Activated CD8-positive, alpha-beta memory T cell treated with anti-CD3 and anti-CD28 coated beads, Interleukin-2, amount 10 ng/mL, durations not matched to agents 7 days and 5 days (primary cell): ENCODE measurements at regions not wholly inside any gene's neighbourhood (a gene's known extent, or its start where the extent isn't known, plus 50 kb on each side); places are given as distances from the start of the nearest gene placed in this dataset.

Experiments
- ATAC-seq: fragments of 150-1000 bp; cut with Tn5 transposase; one replicate; pipeline ENCODE4 v1.10.0; 2021; ENCODE audit warnings: moderate library complexity
- CTCF ChIA-PET: fragments of 350-600 bp; sonication (Branson Sonifier 250); formaldehyde crosslinking; loops from one replicate; lab custom pipeline; 2021; ENCODE audit warnings: antibody characterized with exemption; lab: Charles Lee
- DNase-seq: peaks from one replicate; pipeline ENCODE4 v3.0.0-alpha.2; 2020
- H3K27ac Mint-ChIP-seq: one replicate; pipeline ENCODE4 v1.8.0; 2021; ENCODE audit warnings: mild to moderate bottlenecking, mixed read lengths
- H3K27me3 Mint-ChIP-seq: one replicate; pipeline ENCODE4 v1.8.0; 2021; ENCODE audit warnings: mixed read lengths
- H3K36me3 Mint-ChIP-seq: one replicate; pipeline ENCODE4 v1.8.0; 2021; ENCODE audit warnings: mild to moderate bottlenecking, mixed read lengths
- H3K4me1 Mint-ChIP-seq: one replicate; pipeline ENCODE4 v1.8.0; 2021; ENCODE audit warnings: mixed read lengths
- H3K4me3 Mint-ChIP-seq: one replicate; pipeline ENCODE4 v1.8.0; 2021; ENCODE audit warnings: mild to moderate bottlenecking, moderate library complexity, mixed read lengths
- H3K9me3 Mint-ChIP-seq: one replicate; pipeline ENCODE4 v1.8.0; 2022; ENCODE audit warnings: low read depth, mixed read lengths

GRCh38 chr6:147925826-147926225 is 416.8 kb upstream of the SASH1 start:
- H3K4me3 Mint-ChIP-seq = no peak overlapping the region
- ATAC-seq = no peak
- no peak overlapping the region for H3K27ac Mint-ChIP-seq
- CTCF ChIA-PET = no interaction called here
- H3K4me1 Mint-ChIP-seq = no peaks in the 10 kb centered on the region
- H3K9me3 Mint-ChIP-seq = peaks cover 8% of the 10 kb centered on the region
- H3K36me3 Mint-ChIP-seq = no peaks in the 10 kb centered on the region
- H3K27me3 Mint-ChIP-seq = no peaks in the 10 kb centered on the region
- no peak for DNase-seq

- H3K27me3 Mint-ChIP-seq = no peaks in the 10 kb centered on the region
- no peak overlapping the region for H3K27ac Mint-ChIP-seq
- ATAC-seq (no peak), DNase-seq (no peak)
- H3K4me3 Mint-ChIP-seq = no peak overlapping the region
- H3K36me3 Mint-ChIP-seq = no peaks in the 10 kb centered on the region
- peaks cover 7% of the 10 kb centered on the region for H3K9me3 Mint-ChIP-seq
- H3K4me1 Mint-ChIP-seq = no peaks in the 10 kb centered on the region
- CTCF ChIA-PET = no interaction called here
Measured at GRCh38 chr6:147930745-147931144, 411.9 kb upstream of the SASH1 start.

- H3K36me3 Mint-ChIP-seq = no peaks in the 10 kb centered on the region
- no peak overlapping the region for H3K27ac Mint-ChIP-seq
- DNase-seq (no peak), ATAC-seq (no peak)
- CTCF ChIA-PET = no interaction called here
- no peaks in the 10 kb centered on the region for H3K4me1 Mint-ChIP-seq
- no peak overlapping the region for H3K4me3 Mint-ChIP-seq
- H3K27me3 Mint-ChIP-seq = no peaks in the 10 kb centered on the region
- H3K9me3 Mint-ChIP-seq = no peaks in the 10 kb centered on the region
Measured at GRCh38 chr6:147933224-147933623, 409.4 kb upstream of the SASH1 start.

GRCh38 chr6:147935656-147936055 is 407.0 kb upstream of the SASH1 start:
- no peak overlapping the region for H3K4me3 Mint-ChIP-seq
- DNase-seq (no peak), ATAC-seq (no peak)
- no peaks in the 10 kb centered on the region for H3K27me3 Mint-ChIP-seq
- H3K36me3 Mint-ChIP-seq = no peaks in the 10 kb centered on the region
- CTCF ChIA-PET = no interaction called here
- H3K27ac Mint-ChIP-seq = no peak overlapping the region
- no peaks in the 10 kb centered on the region for H3K9me3 Mint-ChIP-seq
- H3K4me1 Mint-ChIP-seq = no peaks in the 10 kb centered on the region

GRCh38 chr6:147936703-147937470 is 405.8 kb upstream of the SASH1 start:
- Mint-ChIP-seq H3K4me1 (no peaks in the 10 kb centered on the region), H3K36me3 (no peaks in the 10 kb centered on the region), H3K4me3 (no peak overlapping the region), H3K9me3 (no peaks in the 10 kb centered on the region), H3K27me3 (no peaks in the 10 kb centered on the region), H3K27ac (no peak overlapping the region)
- no peak for DNase-seq
- CTCF ChIA-PET = no interaction called here
- no peak for ATAC-seq

- H3K36me3 Mint-ChIP-seq = no peaks in the 10 kb centered on the region
- DNase-seq (no peak), ATAC-seq (no peak)
- no peak overlapping the region for H3K27ac Mint-ChIP-seq
- no peak overlapping the region for H3K4me3 Mint-ChIP-seq
- CTCF ChIA-PET = no interaction called here
- H3K4me1 Mint-ChIP-seq = no peaks in the 10 kb centered on the region
- H3K27me3 Mint-ChIP-seq = no peaks in the 10 kb centered on the region
- H3K9me3 Mint-ChIP-seq = no peaks in the 10 kb centered on the region
Measured at GRCh38 chr6:147941143-147941542, 401.5 kb upstream of the SASH1 start.

GRCh38 chr6:147942363-147942762 is 400.3 kb upstream of the SASH1 start:
- CTCF ChIA-PET = no interaction called here
- Mint-ChIP-seq H3K4me1 (no peaks in the 10 kb centered on the region), H3K27me3 (no peaks in the 10 kb centered on the region), H3K9me3 (no peaks in the 10 kb centered on the region), H3K4me3 (no peak overlapping the region), H3K36me3 (no peaks in the 10 kb centered on the region), H3K27ac (no peak overlapping the region)
- no peak for ATAC-seq
- no peak for DNase-seq

GRCh38 chr6:147944122-147944521 is 398.5 kb upstream of the SASH1 start:
- DNase-seq (no peak), ATAC-seq (no peak)
- H3K27me3 Mint-ChIP-seq = no peaks in the 10 kb centered on the region
- H3K9me3 Mint-ChIP-seq = no peaks in the 10 kb centered on the region
- H3K4me3 Mint-ChIP-seq = no peak overlapping the region
- CTCF ChIA-PET = no interaction called here
- no peaks in the 10 kb centered on the region for H3K36me3 Mint-ChIP-seq
- no peaks in the 10 kb centered on the region for H3K4me1 Mint-ChIP-seq
- no peak overlapping the region for H3K27ac Mint-ChIP-seq

GRCh38 chr6:147947521-147947920 is 395.1 kb upstream of the SASH1 start:
- ATAC-seq (no peak), DNase-seq (no peak)
- no peaks in the 10 kb centered on the region for H3K36me3 Mint-ChIP-seq
- CTCF ChIA-PET = no interaction called here
- H3K4me1 Mint-ChIP-seq = no peaks in the 10 kb centered on the region
- peaks cover 2% of the 10 kb centered on the region for H3K9me3 Mint-ChIP-seq
- H3K27me3 Mint-ChIP-seq = no peaks in the 10 kb centered on the region
- H3K27ac Mint-ChIP-seq = no peak overlapping the region
- H3K4me3 Mint-ChIP-seq = no peak overlapping the region

- ATAC-seq (no peak), DNase-seq (no peak)
- CTCF ChIA-PET = no interaction called here
- no peak overlapping the region for H3K27ac Mint-ChIP-seq
- H3K36me3 Mint-ChIP-seq = no peaks in the 10 kb centered on the region
- H3K4me3 Mint-ChIP-seq = no peak overlapping the region
- peaks cover 2% of the 10 kb centered on the region for H3K9me3 Mint-ChIP-seq
- H3K27me3 Mint-ChIP-seq = no peaks in the 10 kb centered on the region
- no peaks in the 10 kb centered on the region for H3K4me1 Mint-ChIP-seq
Measured at GRCh38 chr6:147949981-147950622, 392.5 kb upstream of the SASH1 start.

- Mint-ChIP-seq H3K27ac (no peak overlapping the region), H3K27me3 (no peaks in the 10 kb centered on the region), H3K4me1 (no peaks in the 10 kb centered on the region), H3K9me3 (peaks cover 2% of the 10 kb centered on the region), H3K4me3 (no peak overlapping the region), H3K36me3 (no peaks in the 10 kb centered on the region)
- CTCF ChIA-PET = no interaction called here
- ATAC-seq (no peak), DNase-seq (no peak)
Measured at GRCh38 chr6:147950623-147950987, 392.0 kb upstream of the SASH1 start.

GRCh38 chr6:147951726-147952125 is 390.9 kb upstream of the SASH1 start:
- H3K4me1 Mint-ChIP-seq = no peaks in the 10 kb centered on the region
- H3K9me3 Mint-ChIP-seq = peaks cover 2% of the 10 kb centered on the region
- no peaks in the 10 kb centered on the region for H3K36me3 Mint-ChIP-seq
- H3K27ac Mint-ChIP-seq = no peak overlapping the region
- DNase-seq (no peak), ATAC-seq (no peak)
- no peaks in the 10 kb centered on the region for H3K27me3 Mint-ChIP-seq
- CTCF ChIA-PET = no interaction called here
- no peak overlapping the region for H3K4me3 Mint-ChIP-seq

GRCh38 chr6:147954938-147955337 is 387.7 kb upstream of the SASH1 start:
- Mint-ChIP-seq H3K4me3 (no peak overlapping the region), H3K4me1 (no peaks in the 10 kb centered on the region), H3K27ac (no peak overlapping the region), H3K27me3 (no peaks in the 10 kb centered on the region), H3K36me3 (no peaks in the 10 kb centered on the region), H3K9me3 (peaks cover under 1% of the 10 kb centered on the region)
- DNase-seq = no peak
- ATAC-seq = no peak
- CTCF ChIA-PET = no interaction called here

GRCh38 chr6:147958683-147959082 is 384.0 kb upstream of the SASH1 start:
- Mint-ChIP-seq H3K36me3 (no peaks in the 10 kb centered on the region), H3K27me3 (no peaks in the 10 kb centered on the region), H3K4me1 (no peaks in the 10 kb centered on the region), H3K4me3 (no peak overlapping the region), H3K27ac (no peak overlapping the region), H3K9me3 (no peaks in the 10 kb centered on the region)
- ATAC-seq (no peak), DNase-seq (no peak)
- CTCF ChIA-PET = no interaction called here
